Large intestine (tissue), 3 donors: ENCODE measurements at regions not wholly inside any gene's neighbourhood (a gene's known extent, or its start where the extent isn't known, plus 50 kb on each side); places are given as distances from the start of the nearest gene placed in this dataset.

Source experiments
- DNase-seq, 2 donors: peaks; one replicate each; pipeline versions ENCODE4 v3.0.0 to v3.0.0-alpha.2; 2013
- H3K27ac ChIP-seq: one replicate; pipeline ENCODE4 v1.5.1; 2013; ENCODE audit warnings: low read length
- H3K27me3 ChIP-seq: 2 replicates; pipeline ENCODE4 v1.6.1; 2013; ENCODE audit warnings: low read length; ENCODE audit not compliant: control insufficient read depth, insufficient read depth
- H3K36me3 ChIP-seq: 2 replicates; pipeline ENCODE4 v1.6.1; 2013; ENCODE audit warnings: low read length; ENCODE audit not compliant: control insufficient read depth, insufficient read depth
- H3K4me1 ChIP-seq: one replicate; pipeline ENCODE4 v1.6.1; 2013; ENCODE audit warnings: low read length; ENCODE audit not compliant: control insufficient read depth, insufficient read depth
- H3K4me3 ChIP-seq: one replicate; pipeline ENCODE4 v1.5.1; 2013; ENCODE audit warnings: low read length
- H3K9me3 ChIP-seq: one replicate; pipeline ENCODE4 v1.6.1; 2013; ENCODE audit warnings: mild to moderate bottlenecking, low read depth, low read length, moderate library complexity; ENCODE audit not compliant: control insufficient read depth
- WGBS: methylation state at CpG from one replicate; pipeline ENCODE4 v1.1.5; 2013; ENCODE audit warnings: low lambda C conversion rate; ENCODE audit not compliant: insufficient coverage; 5-methylcytosine and 5-hydroxymethylcytosine counted together

DNA sequence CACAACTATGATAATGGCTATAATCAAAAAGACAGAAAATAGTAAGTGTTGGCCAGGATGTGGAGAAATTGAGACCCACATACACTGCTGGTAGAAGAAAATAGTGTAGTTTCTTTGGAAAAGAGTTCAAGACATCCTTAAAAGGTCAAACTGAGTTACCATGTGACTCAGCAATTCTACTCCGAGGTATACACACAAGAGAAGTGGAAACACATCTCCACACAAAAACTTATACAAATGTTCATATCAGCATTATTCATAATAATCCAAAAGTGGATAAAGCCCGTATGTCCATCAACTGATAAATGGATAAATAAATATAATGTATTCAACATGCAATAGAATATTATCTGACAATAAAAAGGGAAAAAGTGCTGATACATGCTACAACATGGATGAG, 532.2 kb downstream of the NR2F1-AS1 start:
- DNase-seq = no peak
- Histone ChIP-seq H3K27me3 (no peaks in the 10 kb centered on the region), H3K27ac (no peak overlapping the region), H3K4me3 (no peak overlapping the region), H3K9me3 (no peaks in the 10 kb centered on the region), H3K36me3 (no peaks in the 10 kb centered on the region), H3K4me1 (no peaks in the 10 kb centered on the region)
- 86% methylated on average over 1 of the region's 2 CpGs for WGBS

DNA sequence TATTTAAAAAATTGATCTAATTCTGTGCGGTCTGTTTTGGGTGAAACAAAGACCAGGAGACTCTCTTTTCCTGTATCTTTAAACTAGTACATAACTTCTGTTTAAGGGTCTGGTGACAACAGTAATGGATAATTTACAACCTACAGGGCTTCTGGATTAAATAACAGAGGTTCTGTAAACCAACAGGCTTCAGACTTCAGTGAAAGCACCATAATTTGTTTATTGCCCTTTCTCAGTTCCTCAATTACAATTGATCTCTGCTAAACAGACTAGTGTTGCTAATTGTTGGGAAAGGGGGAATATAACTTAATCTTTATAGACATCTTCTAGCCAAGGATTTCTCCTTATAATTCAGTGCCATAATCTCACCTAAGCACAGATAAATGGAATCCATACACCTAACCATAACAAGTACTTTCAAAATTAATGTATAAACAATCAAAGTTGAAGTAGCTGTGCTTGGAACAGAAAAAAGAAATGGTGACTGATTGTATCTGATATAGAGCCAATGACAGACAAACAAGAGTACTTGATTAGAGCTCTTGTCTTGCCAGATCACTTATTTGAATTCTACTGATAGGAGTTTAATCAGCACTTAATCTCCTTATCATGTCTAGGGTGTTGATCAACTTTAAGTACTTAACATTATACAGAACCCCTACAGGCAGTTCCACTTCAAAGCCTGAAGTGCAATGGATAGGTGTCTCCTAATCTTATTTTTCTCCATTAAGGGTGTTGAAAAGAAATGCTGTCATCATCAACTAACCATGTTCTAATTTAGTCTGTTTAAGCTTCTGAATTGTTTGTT, 536.0 kb downstream of the NR2F1-AS1 start:
- no CpG with 5 or more reads among the region's 1 CpG for WGBS
- H3K4me3 ChIP-seq = no peak overlapping the region
- DNase-seq = no peak
- no peaks in the 10 kb centered on the region for H3K9me3 ChIP-seq
- H3K4me1 ChIP-seq = no peaks in the 10 kb centered on the region
- no peak overlapping the region for H3K27ac ChIP-seq
- no peaks in the 10 kb centered on the region for H3K36me3 ChIP-seq
- H3K27me3 ChIP-seq = no peaks in the 10 kb centered on the region

DNA sequence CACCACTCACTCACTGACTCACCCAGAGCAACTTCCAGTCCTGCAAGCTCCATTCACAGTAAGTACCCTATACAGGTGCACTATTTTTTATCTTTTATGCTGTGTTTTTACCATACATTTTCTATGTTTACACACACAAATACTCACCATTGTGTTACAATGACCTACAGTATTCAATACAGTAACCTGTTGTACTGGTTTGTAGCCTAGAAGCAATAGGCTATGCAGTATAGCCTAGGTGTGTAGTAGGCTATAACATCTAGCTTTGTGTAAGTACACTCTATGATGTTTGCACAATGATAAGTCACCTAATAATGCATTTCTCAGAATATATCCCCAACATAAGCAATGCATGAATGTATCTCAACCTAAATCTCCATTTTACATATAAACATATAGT, 541.1 kb downstream of the NR2F1-AS1 start:
- H3K9me3 ChIP-seq = no peaks in the 10 kb centered on the region
- no peak overlapping the region for H3K27ac ChIP-seq
- H3K27me3 ChIP-seq = no peaks in the 10 kb centered on the region
- no peak overlapping the region for H3K4me3 ChIP-seq
- H3K36me3 ChIP-seq = no peaks in the 10 kb centered on the region
- DNase-seq = no peak
- no peaks in the 10 kb centered on the region for H3K4me1 ChIP-seq

GRCh38 chr5:93034621-93035590, 546.1 kb downstream of the NR2F1-AS1 start:
- Histone ChIP-seq H3K4me3 (no peak overlapping the region), H3K9me3 (no peaks in the 10 kb centered on the region), H3K4me1 (no peaks in the 10 kb centered on the region), H3K27me3 (no peaks in the 10 kb centered on the region), H3K36me3 (no peaks in the 10 kb centered on the region), H3K27ac (no peak overlapping the region)
- DNase-seq = peak in 1 of 2 donors; percentile 4
- 52% methylated on average over 4 of the region's 9 CpGs for WGBS

DNA sequence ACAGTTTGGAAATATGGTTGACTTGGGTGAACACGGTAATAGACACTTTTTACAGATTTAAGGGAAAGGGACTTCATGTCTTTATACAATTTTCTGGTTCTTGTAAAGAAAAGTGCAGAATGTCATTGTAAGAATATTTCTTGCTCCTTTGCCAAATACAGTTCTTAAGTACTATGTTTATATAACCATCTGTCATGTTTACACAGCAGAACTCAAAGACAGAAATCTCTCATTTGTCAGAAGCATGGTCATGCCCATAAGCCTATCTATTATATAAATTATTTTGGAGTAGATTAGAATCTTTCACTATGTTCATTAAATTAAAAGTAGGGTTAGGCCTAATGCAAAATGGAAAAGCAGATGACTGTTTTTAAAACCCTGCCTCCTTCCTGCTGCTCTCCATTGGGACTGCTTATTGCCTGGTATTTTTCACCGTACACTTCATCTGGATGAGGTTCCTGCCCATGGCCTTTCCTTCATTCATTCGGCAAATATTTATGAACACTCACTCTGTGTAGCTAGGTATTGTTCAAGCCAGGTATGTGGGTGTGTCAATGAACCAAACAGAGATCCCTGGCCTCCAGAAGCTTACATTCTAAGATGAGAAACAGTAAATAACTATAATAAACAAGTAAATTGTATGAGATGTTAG, 558.1 kb downstream of the NR2F1-AS1 start:
- no peaks in the 10 kb centered on the region for H3K9me3 ChIP-seq
- no peak overlapping the region for H3K27ac ChIP-seq
- WGBS = 80% methylated on average over 1 of the region's 3 CpGs
- no peaks in the 10 kb centered on the region for H3K4me1 ChIP-seq
- H3K4me3 ChIP-seq = no peak overlapping the region
- H3K27me3 ChIP-seq = no peaks in the 10 kb centered on the region
- no peaks in the 10 kb centered on the region for H3K36me3 ChIP-seq
- DNase-seq = no peak

DNA sequence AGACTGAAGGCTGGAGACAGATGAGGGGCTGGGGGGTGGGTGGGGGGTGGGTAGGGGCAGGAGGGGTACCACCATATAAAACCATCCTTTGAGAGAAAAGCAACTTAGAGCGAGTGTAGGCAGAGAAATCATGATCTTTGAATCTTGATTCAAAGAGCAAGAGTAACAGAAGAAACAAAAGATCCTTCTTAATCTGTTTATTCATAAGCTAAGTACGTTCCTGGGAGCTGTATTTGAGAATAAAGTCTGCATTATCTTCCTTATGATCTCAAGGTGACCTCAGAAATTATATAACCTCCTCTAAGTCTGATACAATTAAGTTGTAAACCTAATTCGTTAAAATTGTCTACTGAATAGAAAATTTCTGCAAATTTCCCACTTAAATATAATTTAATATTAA, 558.8 kb downstream of the NR2F1-AS1 start:
- H3K4me3 ChIP-seq = no peak overlapping the region
- H3K9me3 ChIP-seq = no peaks in the 10 kb centered on the region
- no peaks in the 10 kb centered on the region for H3K36me3 ChIP-seq
- no peak for DNase-seq
- no peak overlapping the region for H3K27ac ChIP-seq
- 73% methylated on average over 2 of the region's 3 CpGs for WGBS
- H3K27me3 ChIP-seq = no peaks in the 10 kb centered on the region
- H3K4me1 ChIP-seq = no peaks in the 10 kb centered on the region

- no CpG with 5 or more reads among the region's 2 CpGs for WGBS
- H3K4me3 ChIP-seq = no peak overlapping the region
- no peaks in the 10 kb centered on the region for H3K4me1 ChIP-seq
- no peaks in the 10 kb centered on the region for H3K9me3 ChIP-seq
- no peak overlapping the region for H3K27ac ChIP-seq
- DNase-seq = no peak
- no peaks in the 10 kb centered on the region for H3K27me3 ChIP-seq
- no peaks in the 10 kb centered on the region for H3K36me3 ChIP-seq
Measured at GRCh38 chr5:93019896-93020295, 561.1 kb downstream of the NR2F1-AS1 start.

- Histone ChIP-seq H3K4me3 (no peak overlapping the region), H3K27me3 (no peaks in the 10 kb centered on the region), H3K4me1 (no peaks in the 10 kb centered on the region), H3K9me3 (no peaks in the 10 kb centered on the region), H3K36me3 (no peaks in the 10 kb centered on the region), H3K27ac (no peak overlapping the region)
- DNase-seq = no peak
Measured at GRCh38 chr5:93018461-93018860, 562.6 kb downstream of the NR2F1-AS1 start.

DNA sequence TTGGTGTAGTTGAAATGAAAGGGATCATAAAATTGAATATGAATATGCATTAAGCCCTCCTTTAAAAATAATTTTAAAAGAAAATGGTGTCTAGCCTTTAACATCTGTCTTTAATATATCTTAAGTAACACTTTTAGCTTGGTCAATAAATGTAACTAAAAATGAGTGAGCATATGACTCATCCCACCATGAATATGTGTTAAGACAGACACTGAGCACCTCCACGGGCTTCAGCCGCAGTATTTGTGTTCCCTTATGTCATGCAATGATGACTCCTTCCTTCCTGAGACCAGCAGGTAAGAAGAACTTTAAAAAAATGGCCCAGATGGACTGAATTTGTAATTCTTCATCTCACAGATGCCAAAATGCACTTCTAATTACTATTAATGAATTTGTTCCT, 563.2 kb downstream of the NR2F1-AS1 start:
- Histone ChIP-seq H3K36me3 (no peaks in the 10 kb centered on the region), H3K4me3 (no peak overlapping the region), H3K27ac (no peak overlapping the region), H3K27me3 (no peaks in the 10 kb centered on the region), H3K4me1 (no peaks in the 10 kb centered on the region), H3K9me3 (no peaks in the 10 kb centered on the region)
- no peak for DNase-seq
- no CpG with 5 or more reads among the region's 2 CpGs for WGBS

DNA sequence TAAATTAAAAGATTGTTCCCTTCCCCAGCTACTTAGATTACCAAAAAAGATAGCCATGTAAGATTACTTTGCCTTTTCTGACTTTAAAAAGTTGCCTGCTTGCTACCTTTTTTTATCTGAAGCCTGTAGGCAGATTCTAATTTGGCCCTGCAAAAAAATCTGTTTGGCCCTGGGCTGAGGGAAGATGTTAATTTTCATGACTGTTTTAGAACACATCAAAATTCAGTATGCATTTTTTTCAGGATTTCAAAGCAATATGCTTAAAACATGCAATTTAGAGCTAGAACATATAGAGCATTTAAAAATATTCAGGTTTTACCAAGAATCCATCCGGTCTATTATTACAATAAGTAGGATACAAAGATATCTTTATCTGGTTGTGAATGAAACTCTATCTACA, 563.6 kb downstream of the NR2F1-AS1 start:
- no peak overlapping the region for H3K27ac ChIP-seq
- H3K4me3 ChIP-seq = no peak overlapping the region
- WGBS = 100% methylated on average over 1 of the region's 1 CpG
- no peak for DNase-seq
- no peaks in the 10 kb centered on the region for H3K9me3 ChIP-seq
- no peaks in the 10 kb centered on the region for H3K36me3 ChIP-seq
- H3K4me1 ChIP-seq = no peaks in the 10 kb centered on the region
- H3K27me3 ChIP-seq = no peaks in the 10 kb centered on the region
